Right atrium auricular region (tissue), 2 donors: ENCODE measurements at regions not wholly inside any gene's neighbourhood (a gene's known extent, or its start where the extent isn't known, plus 50 kb on each side); places are given as distances from the start of the nearest gene placed in this dataset.

ENCODE experiments used
- DNase-seq: peaks from one replicate; pipeline ENCODE4 v3.0.0-alpha.2; 2019; ENCODE audit warnings: low spot score
- H3K27ac ChIP-seq, 2 donors: fragments of 200-600 bp; sonication (generic); 1 replicate in 1 of 2; 2 replicates in 1 of 2; pipeline ENCODE4 v1.5.1; 2016 to 2019
- H3K27me3 ChIP-seq, 2 donors: fragments of 200-600 bp; sonication (generic); one replicate each; pipeline versions ENCODE4 v1.5.1 to v1.6.0; 2017 to 2019
- H3K36me3 ChIP-seq: fragments of 200-600 bp; sonication (generic); one replicate; pipeline ENCODE4 v1.5.1; 2016
- H3K4me1 ChIP-seq, 2 donors: fragments of 200-600 bp; sonication (generic); one replicate each; pipeline versions ENCODE4 v1.5.1 to v1.6.0; 2017 to 2019
- H3K4me3 ChIP-seq, 2 donors: fragments of 200-600 bp; sonication (generic); 1 replicate in 1 of 2; 2 replicates in 1 of 2; pipeline ENCODE4 v1.5.1; 2017 to 2019; ENCODE audit warnings: mild to moderate bottlenecking in 1 of 2, moderate library complexity in 1 of 2
- H3K9me3 ChIP-seq, 2 donors: fragments of 200-600 bp; sonication (generic); one replicate each; pipeline ENCODE4 v1.5.1; 2019
- CTCF ChIP-seq, 2 donors: fragments of 200-600 bp; sonication (generic); IDR thresholded peaks; one replicate each; pipeline ENCODE4 v1.5.1; 2019; ENCODE audit warnings: antibody characterized with exemption in 2 of 2

GRCh38 chr3:31242026-31242960, 290.4 kb upstream of the STT3B start:
- no peak for TF ChIP-seq CTCF (IDR thresholded peaks at IDR 0.05)
- Histone ChIP-seq H3K9me3 (no peaks in the 10 kb centered on the region), H3K36me3 (no peaks in the 10 kb centered on the region), H3K4me3 (no peak overlapping the region), H3K27me3 (no peaks in the 10 kb centered on the region), H3K4me1 (no peaks in the 10 kb centered on the region), H3K27ac (no peak overlapping the region)
- no peak for DNase-seq

GRCh38 chr3:31244929-31245817, 287.6 kb upstream of the STT3B start:
- TF ChIP-seq CTCF (IDR thresholded peaks at IDR 0.05) = no peak
- H3K27me3 ChIP-seq = no peaks in the 10 kb centered on the region
- no peaks in the 10 kb centered on the region for H3K9me3 ChIP-seq
- no peak for DNase-seq
- no peak overlapping the region for H3K27ac ChIP-seq
- no peaks in the 10 kb centered on the region for H3K36me3 ChIP-seq
- H3K4me1 ChIP-seq = no peaks in the 10 kb centered on the region
- H3K4me3 ChIP-seq = no peak overlapping the region

GRCh38 chr3:31246293-31247062, 286.2 kb upstream of the STT3B start:
- no peak for DNase-seq

GRCh38 chr3:31247063-31247447, 285.7 kb upstream of the STT3B start:
- Histone ChIP-seq H3K4me1 (no peaks in the 10 kb centered on the region), H3K4me3 (no peak overlapping the region), H3K27me3 (no peaks in the 10 kb centered on the region), H3K27ac (no peak overlapping the region), H3K36me3 (no peaks in the 10 kb centered on the region), H3K9me3 (no peaks in the 10 kb centered on the region)
- no peak for TF ChIP-seq CTCF (IDR thresholded peaks at IDR 0.05)
- DNase-seq = no peak

More at GRCh38 chr3:31246293-31247062, 286.2 kb upstream of the STT3B start:
- H3K4me1 ChIP-seq = no peaks in the 10 kb centered on the region
- no peaks in the 10 kb centered on the region for H3K9me3 ChIP-seq
- no peaks in the 10 kb centered on the region for H3K27me3 ChIP-seq
- no peaks in the 10 kb centered on the region for H3K36me3 ChIP-seq
- TF ChIP-seq CTCF (IDR thresholded peaks at IDR 0.05) = no peak
- H3K4me3 ChIP-seq = no peak overlapping the region
- H3K27ac ChIP-seq = no peak overlapping the region

- TF ChIP-seq CTCF (IDR thresholded peaks at IDR 0.05) = no peak
- no peak overlapping the region for H3K27ac ChIP-seq
- no peaks in the 10 kb centered on the region for H3K27me3 ChIP-seq
- H3K4me3 ChIP-seq = no peak overlapping the region
- no peaks in the 10 kb centered on the region for H3K36me3 ChIP-seq
- no peaks in the 10 kb centered on the region for H3K4me1 ChIP-seq
- no peak for DNase-seq
- H3K9me3 ChIP-seq = no peaks in the 10 kb centered on the region
Measured at GRCh38 chr3:31247850-31248562, 284.7 kb upstream of the STT3B start.
